VCaP (cell line): ENCODE measurements at regions not wholly inside any gene's neighbourhood (a gene's known extent, or its start where the extent isn't known, plus 50 kb on each side); places are given as distances from the start of the nearest gene placed in this dataset.
"Not testable (repeated sequence)": the region's sequence is repeated elsewhere in the genome, so short reads cannot be mapped to it uniquely, and the experiment has no call there.

Experiments used
- H3K27ac ChIP-seq: fragments of 450-650 bp; 2 replicates; pipeline ENCODE4 v1.5.1; 2017
- TF ChIP-seq, protein P1 (sequence below): fragments of 450-650 bp; conservative IDR thresholded peaks from 2 replicates; pipeline ENCODE4 v1.5.1; 2017; ENCODE audit warnings: mild to moderate bottlenecking, moderate library complexity

DNA sequence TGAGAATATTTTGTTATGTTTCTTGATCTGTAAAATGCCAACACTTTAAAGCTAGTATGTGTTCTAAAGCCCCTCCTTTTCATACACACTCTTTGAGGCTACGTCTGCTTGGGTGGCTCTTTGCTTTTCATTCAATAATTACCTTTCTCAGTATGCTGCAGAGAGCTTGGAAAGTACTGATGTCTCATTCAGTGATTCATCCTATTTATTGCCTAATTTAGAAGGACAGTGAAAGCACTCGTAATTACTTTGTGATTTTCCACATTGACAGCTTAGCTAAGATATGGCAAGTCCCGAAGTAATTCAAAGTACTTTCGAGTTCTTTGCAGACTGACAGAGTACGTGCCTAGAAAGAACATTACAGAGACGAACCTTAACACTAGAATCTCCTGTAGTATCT lies 57.2 kb downstream of the BMP15 start:
- TF ChIP-seq, protein P1, sequence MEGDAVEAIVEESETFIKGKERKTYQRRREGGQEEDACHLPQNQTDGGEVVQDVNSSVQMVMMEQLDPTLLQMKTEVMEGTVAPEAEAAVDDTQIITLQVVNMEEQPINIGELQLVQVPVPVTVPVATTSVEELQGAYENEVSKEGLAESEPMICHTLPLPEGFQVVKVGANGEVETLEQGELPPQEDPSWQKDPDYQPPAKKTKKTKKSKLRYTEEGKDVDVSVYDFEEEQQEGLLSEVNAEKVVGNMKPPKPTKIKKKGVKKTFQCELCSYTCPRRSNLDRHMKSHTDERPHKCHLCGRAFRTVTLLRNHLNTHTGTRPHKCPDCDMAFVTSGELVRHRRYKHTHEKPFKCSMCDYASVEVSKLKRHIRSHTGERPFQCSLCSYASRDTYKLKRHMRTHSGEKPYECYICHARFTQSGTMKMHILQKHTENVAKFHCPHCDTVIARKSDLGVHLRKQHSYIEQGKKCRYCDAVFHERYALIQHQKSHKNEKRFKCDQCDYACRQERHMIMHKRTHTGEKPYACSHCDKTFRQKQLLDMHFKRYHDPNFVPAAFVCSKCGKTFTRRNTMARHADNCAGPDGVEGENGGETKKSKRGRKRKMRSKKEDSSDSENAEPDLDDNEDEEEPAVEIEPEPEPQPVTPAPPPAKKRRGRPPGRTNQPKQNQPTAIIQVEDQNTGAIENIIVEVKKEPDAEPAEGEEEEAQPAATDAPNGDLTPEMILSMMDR: no peak
- no peak overlapping the region for H3K27ac ChIP-seq

DNA sequence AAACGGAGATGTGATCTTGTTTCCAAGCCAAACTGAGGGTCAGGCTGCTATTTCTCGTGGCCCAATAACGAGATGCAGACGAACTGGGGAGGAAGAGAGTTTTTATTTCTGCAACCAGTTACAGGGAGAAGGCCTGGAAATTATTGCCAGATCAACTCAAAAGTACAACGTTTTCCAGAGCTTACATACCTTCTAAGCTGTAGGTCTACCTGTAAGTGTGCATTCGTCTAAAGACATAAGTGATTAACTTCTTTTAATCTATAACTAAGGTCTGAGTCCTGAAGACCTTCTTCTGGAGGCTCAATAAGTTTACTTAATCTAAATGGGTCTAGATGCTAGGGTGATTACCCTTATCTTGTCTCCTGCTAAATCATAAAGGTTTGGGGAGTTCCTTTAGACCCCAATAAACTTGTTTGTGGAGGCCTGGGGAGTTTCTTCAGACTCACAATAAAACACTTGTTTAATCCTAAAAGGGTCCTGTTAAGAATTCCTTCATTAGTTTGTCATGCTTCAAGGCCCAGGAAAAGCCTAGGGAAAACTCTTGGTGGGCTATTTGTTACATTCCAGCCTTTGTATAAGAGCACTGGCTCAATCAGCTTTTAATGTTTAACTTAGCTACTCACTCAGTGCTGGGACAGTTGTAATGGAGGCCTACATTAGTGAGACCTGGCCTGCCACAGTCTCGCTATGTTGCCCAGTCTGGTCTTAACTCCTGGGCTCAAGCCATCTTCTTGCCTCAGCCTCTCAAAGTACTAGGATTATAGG lies 58.5 kb downstream of the BMP15 start:
- not testable (repeated sequence) for H3K27ac ChIP-seq

GRCh38 chrX:50971395-50971794 lies 60.9 kb downstream of the BMP15 start:
- no peak overlapping the region for H3K27ac ChIP-seq
- TF ChIP-seq, protein P1: no peak

GRCh38 chrX:50973199-50973598 lies 62.7 kb downstream of the BMP15 start:
- TF ChIP-seq, protein P1: no peak
- H3K27ac ChIP-seq: no peak overlapping the region

DNA sequence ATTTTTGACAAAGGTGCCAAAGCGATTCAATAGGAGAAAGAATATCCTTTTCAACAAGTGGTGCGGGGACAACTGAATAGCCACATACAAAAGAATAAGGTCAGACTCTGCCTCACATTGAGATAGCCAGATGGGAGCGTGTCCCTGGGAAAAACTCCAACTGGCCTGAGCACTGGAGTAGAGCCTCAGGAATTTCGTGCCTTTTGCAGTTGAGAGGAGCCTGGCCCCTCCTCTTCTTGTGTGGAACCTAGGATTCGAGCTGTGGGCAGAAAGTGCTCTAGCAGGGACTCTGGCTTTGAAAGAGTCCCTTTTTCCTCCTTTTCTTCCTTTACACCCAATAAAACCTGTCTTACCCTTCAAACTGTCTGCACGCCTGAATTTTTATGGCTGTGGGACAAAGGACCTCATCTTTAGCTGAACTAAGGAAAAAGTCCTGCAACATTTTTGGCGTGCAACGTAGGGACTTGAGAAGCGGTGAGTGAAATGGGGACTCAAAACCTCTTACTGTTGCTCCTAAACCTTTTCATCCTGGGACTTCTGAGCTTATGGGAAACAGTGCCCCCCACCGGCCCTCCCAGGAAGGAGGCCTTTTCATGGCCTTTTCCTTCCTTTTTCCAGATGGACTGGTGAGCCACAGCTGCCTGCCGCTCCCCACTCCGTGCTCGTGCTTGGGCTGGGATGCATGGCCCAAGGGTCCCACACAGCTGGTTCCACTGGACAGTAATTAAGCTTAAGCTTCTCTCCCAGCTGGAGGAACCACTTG lies 68.6 kb downstream of the BMP15 start:
- H3K27ac ChIP-seq: no peak overlapping the region
- TF ChIP-seq, protein P1: no peak

DNA sequence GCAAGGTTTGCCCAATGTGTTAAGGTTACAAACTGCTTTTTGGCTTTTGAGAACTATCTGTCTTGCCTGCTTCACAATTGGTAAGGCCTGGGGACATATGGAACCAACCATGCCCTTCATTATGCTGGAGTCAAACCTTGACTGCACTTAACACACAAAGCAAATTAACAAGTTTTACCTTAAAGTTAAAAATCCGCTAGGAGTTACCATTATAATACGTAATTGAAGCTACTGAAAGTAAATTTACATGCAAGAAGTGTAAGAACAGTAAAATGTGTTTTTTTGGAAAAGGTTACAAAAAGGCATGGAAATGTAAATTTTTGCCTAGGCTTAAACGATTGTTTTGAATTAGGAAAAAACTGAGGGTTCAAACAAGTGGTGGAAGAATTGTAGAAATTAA lies 69.7 kb downstream of the BMP15 start:
- TF ChIP-seq, protein P1: no peak
- no peak overlapping the region for H3K27ac ChIP-seq

DNA sequence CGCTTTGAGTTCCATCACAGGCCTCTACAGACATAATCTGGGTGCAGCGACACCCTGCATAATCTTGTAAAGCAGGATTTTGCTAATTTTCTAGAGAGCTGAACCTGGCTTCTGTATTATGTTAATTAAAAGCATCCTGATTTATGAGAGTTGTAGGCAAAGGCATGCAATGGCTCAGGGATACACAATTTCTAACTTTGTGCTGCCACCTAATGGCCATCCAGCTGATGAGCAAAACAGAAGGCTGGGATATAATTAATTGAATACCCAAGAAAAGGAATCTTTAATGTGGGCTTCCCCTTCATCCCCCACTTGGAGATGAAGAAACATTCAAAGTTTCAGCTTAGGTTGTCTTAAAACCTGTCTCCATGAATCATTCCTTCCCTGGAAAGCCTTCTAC lies 78.1 kb downstream of the BMP15 start:
- TF ChIP-seq, protein P1: peak; percentile 50
- H3K27ac ChIP-seq: no peak overlapping the region

DNA sequence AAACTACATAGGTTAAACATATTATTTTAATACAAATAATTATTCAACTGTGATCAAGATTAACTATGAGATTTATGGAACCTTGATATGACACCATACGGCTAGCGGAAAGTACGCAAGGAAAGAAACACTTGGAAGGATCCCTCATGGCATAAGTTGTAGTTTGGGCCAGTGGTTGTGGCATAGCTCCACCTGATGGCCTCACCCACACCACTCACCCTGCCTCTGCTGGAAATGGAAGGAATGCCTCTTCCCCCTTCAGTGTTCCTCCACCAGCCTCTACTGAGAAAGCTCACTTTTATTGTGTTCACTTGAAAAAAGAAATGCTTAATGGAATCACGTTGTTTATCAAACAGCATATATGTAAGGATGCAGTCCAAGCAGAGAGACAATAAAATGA lies 86.4 kb downstream of the BMP15 start:
- TF ChIP-seq, protein P1: no peak
- H3K27ac ChIP-seq: no peak overlapping the region

- not testable (repeated sequence) for H3K27ac ChIP-seq
Observed at GRCh38 chrX:51000384-51000783, 89.8 kb downstream of the BMP15 start.

GRCh38 chrX:51001733-51002632 lies 91.4 kb downstream of the BMP15 start:
- not testable (repeated sequence) for H3K27ac ChIP-seq
